EH (cell line): ENCODE measurements at regions not wholly inside any gene's neighbourhood (a gene's known extent, or its start where the extent isn't known, plus 50 kb on each side); places are given as distances from the start of the nearest gene placed in this dataset.
A peak's percentile ranks its signal among the peaks of the same experiment; 100 is the strongest.
"Not testable (repeated sequence)": the region's sequence is repeated elsewhere in the genome, so short reads cannot be mapped to it uniquely, and the experiment has no call there.

Source experiments
- DNase-seq: peaks from one replicate; pipeline ENCODE4 v3.0.0-alpha.2; 2015; ENCODE audit warnings: low read depth

DNA sequence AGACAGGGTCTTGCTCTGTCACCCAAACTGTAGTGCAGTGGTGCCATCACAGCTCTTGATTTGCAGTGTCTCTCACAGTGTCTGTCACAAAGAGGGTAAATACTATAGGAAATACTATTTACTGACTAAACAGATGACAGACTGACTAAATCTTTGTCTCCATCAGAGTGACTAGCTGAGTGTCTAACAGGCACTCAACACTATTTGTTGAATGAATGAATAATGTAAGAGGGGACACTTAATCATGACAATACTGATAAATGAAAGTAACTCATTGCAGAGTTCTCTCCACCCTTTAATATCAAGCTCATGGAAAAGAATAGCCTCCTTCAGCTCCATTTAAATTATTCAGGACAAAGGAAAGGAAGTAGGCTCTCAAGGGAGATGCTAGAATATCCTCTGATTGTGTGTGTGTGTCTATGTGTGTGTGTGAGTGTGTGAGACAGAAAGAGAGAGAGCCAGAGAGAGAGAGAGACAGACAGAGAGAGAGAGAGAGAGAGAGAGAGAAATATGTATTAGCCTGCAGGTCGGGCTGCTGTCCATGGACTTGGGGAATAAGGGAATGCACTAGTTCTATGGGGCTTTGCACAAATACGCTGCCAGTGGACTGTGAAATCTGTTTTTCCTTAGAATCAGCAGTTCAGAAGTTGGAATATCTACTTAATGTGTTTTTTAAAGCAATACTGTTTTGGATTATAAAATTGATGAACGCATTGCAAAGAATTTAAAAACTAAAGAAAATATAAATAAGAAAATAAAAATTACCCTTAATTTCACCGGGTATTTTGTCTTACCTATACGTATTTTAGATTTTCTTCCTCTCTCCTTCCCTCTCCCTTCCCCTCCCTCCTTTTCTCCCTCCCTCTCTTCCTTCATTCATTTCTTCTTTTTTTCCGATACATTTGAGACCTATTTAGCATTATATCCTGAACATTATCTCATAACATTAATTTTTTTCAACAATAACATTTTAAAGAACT is 132.9 kb upstream of the LRIG1 start:
- no peak for DNase-seq

DNA sequence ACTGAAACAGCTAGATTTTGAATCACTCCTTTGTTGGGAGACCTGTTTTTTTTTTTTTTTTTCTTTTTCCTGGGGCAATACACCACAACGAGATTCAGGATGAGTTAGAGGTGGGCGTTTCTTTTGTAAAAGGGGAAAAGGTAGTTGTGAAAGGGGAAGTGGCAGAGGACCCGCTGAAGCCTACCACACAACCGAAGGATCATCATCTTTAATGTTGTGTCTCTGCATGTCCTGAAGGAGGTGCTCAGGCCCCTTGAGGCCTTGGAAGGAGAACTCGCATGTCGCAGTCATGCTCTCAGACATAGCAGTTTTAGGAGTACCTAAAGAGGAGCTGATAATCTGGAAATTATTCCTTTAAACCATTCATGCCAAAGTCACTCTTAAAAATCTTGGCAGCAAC is 137.9 kb upstream of the LRIG1 start:
- DNase-seq = no peak

DNA sequence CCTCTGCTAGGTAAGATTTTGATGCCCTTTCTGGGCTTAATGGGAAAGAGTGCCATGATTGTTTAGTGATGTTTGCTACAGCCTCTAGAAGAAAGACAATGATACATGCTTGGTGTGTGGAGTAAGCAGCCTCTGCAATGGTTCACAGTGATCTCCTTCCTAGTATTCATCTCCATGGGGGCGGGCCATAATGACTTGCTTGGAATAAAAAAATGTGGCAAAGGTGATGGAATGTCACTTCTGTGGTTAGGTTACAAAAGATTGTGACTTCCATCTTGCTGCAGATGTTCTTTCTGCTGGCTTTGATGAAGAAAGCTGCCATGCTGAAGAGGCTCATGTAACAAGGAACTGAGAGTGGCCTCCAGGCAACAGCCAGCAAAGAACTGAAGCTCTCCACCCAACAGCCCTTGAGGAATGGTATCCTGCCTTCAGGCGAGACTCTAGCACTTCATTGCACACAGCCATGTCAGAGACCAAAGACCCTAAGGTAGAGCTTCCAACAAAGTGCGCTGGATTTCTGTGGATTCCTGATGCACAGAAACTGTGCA is 139.1 kb upstream of the LRIG1 start:
- DNase-seq = peak; percentile 5

DNA sequence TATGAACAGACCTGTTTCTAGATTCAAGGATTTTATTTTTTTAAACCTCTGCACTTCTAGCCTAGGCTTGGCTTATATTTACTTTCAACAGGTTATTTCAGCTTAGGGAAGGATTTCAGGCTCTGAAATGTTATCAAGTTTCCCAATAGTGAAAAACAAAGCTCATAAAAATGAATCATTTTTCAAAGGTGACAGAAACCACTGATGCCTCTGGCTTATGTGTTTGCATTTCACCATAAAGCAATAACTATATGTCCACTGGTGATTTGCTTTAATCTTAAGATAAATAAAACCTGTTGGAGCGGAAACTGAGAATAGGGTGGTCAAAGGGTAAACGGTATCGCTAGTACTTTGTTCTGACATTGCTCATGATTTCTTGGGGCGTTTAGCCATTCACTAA is 141.2 kb upstream of the LRIG1 start:
- DNase-seq = no peak

DNA sequence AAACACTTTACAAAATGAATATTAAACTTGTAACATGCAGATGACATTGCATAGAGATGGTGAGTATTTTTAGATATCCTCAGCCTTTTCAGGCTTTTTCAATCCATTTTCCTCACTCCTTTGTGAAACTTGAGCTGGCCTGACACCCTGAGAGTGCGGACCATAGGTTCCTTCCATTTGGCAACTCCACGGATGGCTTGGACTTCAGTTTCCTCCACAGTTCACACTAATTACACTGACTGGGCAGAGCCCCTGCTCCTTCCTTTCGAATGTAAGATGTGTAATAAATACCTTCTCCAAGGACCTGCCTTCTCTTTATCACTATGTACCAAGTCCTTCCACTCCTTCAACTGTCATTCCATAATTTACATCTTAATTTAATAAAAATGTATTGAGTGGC is 141.7 kb upstream of the LRIG1 start:
- DNase-seq = no peak

DNA sequence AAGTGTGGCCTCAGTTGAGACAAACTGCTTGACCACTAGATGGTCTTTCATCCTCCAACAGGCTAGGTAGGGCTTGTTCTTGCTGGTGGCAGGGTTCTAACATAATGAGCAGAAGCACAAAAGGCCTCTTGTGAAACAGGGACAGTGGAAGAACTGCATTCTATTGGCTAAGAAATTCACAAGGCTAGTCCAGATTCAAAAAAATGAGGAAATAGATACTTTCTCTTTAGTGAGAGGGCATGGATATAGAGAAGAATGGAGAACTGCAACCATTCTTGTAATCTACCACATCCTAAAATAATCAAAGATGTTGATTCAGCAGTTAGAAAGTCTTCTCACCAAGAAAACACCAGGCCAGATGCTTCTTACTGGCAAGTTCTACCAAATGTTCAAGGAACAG is 143.7 kb upstream of the LRIG1 start:
- no peak for DNase-seq

DNA sequence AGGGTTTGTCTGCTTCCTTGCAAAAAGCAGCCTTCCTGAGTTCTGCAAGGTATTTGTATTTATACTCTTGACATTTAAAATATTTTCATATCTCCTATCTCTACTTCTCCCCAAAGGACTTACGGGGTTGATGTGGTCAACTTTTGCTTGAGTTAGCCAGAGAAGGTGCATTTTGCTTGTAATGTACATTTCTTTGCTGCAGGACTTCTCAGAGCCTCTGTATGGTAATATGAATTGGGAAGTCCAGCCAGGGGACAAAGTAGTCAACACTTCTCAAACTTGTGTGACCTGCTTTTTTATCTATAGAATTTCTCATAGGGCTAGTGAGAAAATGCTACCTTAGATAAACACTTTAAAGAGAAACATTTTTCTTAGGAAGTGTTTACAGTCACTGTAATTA is 148.2 kb upstream of the LRIG1 start:
- DNase-seq = no peak

DNA sequence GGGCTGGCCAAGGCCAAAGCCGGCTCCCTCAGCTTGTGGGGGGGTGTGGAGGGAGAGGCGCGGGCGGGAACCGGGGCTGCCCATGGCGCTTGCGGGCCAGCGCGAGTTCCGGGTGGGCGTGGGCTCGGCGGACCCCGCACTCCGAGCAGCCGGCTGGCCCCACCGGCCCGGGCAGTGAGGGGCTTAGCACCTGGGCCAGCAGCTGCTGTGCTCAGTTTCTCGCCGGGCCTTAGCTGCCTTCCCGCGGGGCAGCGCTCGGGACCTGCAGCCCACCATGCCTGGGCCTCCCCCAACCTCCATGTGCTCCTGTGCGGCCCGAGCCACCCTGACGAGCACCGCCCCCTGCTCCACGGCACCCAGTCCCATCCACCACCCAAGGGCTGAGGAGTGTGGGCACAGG is 150.7 kb upstream of the LRIG1 start:
- not testable (repeated sequence) for DNase-seq

DNA sequence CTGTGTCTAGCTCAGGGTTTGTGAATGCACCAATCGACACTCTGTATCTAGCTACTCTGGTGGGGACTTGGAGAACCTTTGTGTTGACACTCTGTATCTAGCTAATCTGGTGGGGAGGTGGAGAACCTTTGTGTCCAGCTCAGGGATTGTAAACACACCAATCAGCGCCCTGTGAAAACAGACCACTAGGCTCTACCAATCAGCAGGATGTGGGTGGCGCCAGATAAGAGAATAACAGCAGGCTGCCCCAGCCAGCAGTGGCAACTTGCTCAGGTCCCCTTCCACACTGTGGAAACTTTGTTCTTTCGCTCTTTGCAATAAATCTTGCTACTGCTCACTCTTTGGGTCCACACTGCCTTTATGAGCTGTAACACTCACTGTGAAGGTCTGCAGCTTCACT is 151.3 kb upstream of the LRIG1 start:
- not testable (repeated sequence) for DNase-seq

DNA sequence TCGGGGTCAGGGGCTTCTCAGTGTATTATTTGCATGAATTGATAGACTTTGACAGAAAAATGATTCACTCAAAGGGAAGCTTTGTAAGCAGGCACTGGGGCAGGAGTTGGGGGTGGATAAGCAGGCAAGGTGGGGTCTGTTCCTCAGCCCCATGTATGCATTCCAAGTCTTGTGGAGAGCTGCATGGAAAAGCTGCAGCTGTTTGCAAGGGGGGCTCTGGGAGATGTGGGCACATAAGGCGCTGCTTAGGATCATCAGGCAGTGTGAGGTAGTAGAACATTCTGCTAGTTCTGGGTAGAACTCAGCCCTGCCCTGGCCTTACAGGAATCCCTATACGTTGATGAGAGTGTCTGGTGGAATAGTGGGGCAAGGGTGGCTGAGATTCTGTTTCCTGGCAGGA is 154.2 kb upstream of the LRIG1 start:
- DNase-seq = no peak

DNA sequence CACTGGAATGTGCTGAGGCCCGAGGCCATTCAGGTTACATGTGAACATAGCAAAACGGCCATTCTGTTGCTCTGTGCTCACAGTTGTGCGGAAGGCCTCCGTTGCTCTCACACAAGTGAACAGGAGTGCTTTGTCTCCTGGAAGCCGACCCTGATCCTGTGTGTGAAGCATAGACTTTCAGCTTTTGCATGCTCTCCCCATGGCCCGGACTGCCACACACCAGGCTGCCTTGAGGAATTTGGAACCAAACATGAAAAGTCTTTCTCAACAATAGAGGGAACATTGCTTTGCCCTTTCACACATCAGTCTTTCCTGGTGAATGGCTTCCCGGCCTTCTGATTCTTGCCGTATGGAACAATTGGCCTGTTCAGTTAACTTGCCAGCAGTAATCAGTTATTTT is 154.8 kb upstream of the LRIG1 start:
- no peak for DNase-seq

DNA sequence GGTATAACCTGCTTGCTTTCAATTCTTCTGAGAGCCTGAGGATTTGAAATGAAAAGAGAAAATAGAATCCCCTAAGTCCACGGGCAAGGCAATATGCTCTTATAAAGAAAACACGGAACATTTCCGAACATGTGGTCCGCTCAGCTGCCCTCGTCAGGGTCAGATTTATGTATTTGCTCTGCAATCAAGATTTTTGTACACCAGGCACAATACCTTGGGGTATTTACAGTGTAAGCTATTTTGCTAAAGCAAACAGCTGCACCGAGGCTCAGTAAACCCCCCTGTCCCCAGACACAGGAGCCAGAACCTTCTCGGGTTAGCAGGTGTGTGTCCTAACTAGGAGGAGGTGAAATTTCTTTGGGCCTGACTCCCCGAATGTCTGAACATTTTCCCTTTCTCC is 155.8 kb upstream of the LRIG1 start:
- no peak for DNase-seq

DNA sequence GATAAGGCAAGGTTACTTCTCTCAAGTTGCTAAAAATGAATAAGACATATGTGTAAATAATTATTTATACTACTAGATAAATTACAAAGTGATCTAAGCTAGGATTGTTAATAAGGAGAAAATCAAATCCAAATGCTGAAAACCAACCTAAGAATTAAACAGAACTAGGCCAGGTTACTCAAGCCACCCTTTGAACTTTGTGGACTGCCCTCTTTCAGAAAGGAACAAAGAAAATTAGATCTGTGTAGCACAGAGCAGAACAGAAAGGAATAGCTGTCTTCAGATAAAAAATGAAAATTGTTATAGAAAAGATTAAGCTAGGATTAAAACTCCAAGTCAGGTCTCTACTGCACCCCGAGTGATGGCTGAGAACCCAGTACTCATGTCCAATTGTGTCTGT is 158.2 kb upstream of the LRIG1 start:
- DNase-seq = no peak

DNA sequence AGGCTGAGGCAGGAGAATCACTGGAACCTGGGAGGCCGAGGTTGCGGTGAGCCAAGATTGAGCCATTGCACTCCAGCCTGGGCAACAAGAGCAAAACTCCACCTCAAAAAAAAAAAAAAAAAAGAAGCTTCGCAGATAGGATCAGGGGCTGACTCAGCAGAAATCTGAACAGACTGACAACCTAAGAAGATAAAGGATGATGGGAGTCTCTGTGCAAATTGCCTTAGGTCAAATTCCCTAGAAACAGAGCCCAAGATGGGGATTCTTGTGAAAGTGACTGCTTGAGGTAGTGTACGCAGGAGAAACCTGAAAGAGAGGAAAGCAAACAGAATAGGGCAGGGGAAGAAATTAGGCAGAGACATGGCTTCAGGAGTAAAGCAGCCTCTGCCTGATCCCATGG is 160.8 kb upstream of the LRIG1 start:
- no peak for DNase-seq

DNA sequence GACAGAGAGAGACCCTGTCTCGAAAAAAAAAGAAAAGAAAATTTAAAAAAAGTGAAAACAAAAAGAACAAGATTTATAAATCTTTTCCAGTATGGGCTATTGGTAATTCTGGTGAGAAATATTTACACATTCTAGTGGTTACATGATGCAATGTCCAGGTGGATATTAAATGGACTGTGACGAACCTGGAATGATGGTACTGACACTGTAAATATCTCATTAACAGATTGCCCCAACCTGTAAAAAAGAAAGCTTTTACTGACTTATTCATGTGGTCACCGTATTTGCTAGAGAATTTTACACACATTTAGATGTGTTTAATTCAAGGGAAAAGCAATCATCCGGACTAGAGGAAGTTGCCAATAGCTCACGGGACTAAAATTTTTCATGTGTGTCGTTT is 162.1 kb upstream of the LRIG1 start:
- no peak for DNase-seq

DNA sequence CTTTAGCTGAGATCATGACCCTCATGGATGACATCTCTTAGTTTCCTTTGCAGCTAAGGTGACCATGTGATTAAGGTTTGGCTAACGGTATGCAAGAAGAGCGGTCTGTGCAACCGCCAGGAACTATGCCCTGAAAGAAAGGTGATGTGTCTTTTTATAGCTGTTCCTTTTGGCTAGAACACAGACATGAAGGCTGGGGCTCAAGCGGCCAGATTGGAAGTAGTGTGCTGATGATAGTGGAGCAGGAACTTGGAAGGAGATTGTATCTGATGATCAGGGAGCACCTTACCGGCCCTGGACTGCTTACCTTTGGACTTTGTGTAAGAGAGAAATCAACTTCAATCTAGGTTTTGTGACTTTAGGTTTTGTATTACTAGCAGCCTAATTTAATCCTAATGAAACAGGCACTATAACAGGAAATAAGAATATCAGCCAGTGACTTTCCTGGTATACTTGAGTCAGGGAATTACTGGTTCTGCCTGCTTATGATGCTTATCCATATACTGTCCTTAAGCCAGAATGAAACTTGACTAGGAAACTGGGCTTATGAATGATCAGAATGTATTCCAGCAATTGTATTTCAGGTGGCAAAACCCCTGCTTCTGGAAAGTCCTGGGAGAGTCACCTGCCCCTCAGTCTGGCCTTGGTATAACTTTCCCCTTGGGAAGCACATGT is 164.3 kb upstream of the LRIG1 start:
- no peak for DNase-seq

DNA sequence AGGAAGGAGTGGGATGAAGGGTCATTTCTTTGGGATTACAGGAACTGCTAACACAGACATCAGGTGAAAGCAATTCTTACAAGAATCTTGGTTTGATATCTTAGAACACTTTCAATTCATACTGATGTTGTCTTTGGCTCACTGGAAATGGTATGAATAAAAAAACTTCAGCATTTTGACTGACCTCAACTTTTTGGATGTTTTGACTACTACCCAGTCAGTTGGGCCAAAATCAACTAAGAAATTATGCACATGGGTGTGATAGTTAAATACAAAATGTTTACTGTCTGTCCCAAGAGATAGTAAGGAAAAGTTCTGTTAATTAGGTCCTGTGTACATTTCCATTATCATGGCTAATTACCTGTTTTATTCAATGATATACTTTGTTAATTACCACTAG is 165.5 kb upstream of the LRIG1 start:
- DNase-seq = no peak

DNA sequence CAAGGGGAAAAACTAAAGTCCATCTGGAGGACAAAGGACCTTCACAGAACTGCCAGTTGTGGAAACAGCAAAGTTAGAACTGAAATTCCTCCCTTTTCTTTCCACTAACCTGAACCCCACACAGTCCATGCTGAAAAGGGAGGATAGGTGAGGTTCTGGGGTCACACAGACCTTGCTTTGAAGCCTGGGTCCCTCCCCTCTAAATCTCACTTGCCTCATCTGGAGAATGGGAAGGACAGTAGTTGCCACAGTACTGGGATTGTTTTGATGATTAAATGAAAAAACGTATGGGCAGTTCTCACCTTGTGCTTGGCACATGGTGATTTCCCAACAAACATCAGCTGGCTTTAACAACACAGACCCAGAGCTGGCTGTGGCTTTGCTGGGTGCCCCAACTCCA is 166.4 kb upstream of the LRIG1 start:
- no peak for DNase-seq

DNA sequence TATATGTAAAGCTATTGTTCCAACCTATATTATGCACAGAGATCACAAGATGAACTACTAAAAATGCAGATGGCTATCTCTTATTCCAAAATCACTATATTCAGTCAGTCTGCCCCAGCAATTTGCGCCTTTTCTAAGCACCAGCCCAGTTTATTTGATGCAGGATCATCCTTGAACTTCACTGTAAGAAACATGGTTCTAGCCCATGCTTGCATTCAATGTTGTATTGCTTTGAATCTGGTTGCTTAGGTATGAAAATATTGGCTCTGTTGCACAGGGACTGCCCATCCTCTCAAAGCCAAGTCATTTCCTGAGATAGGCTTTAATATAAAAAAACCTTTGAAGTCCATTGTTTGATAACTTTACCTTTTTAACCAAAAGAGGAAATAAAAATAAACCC is 170.5 kb upstream of the LRIG1 start:
- DNase-seq = no peak

DNA sequence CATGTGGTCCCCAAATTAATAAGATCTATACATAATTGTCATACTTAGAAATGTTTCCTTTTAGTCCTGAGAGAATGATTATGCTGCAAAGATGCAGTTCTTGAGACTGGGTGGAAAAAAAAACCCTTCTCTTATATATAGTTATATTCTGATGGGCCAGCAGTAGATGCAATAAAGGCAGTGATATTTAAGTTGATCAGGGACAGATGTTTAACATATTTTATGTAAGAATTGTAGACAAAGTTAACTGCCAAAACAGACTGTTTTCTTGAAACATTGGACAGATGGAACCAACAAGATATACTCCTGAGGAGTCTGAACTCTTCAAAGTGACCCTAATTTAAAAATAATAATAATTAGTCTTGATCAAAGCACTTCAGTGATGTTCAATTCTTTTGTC is 172.0 kb upstream of the LRIG1 start:
- no peak for DNase-seq

DNA sequence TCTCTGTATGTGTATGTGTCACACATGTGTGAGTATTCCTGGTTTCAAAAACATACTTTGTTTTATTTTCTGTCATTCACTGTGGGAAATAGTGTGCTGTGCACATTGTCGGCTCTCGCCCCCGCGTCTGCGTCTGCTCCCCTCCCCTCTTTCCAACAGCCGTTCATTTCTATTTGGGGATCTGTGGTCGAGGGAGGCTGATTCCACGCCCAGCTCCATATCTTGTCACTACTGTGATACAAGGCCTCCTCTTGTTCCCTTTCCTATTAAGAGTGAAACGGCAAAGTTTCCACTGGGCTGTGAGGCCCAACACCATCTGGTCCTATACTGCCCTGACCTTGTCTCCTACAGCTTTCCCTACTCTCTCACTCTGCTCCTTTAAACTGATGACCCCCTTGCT is 172.5 kb upstream of the LRIG1 start:
- no peak for DNase-seq

DNA sequence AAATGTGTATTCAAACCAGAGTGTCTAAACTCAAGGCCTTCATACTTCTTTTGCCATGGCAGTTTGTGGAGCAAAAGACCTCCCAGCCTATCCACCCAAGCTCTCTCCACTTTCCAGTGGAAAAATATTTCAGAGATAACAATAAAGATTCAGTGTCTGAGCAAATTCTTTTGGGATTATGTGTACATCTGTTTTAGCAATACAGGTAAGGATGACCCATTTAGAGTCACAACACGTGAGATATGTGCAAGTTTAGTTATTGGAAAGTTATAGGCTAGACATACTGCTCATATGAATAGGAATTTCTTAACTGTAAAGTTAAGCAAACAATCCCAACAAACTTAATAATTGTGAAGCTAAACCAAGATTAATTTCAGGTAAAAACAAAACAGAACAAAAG is 174.5 kb upstream of the LRIG1 start:
- DNase-seq = peak; percentile 60

DNA sequence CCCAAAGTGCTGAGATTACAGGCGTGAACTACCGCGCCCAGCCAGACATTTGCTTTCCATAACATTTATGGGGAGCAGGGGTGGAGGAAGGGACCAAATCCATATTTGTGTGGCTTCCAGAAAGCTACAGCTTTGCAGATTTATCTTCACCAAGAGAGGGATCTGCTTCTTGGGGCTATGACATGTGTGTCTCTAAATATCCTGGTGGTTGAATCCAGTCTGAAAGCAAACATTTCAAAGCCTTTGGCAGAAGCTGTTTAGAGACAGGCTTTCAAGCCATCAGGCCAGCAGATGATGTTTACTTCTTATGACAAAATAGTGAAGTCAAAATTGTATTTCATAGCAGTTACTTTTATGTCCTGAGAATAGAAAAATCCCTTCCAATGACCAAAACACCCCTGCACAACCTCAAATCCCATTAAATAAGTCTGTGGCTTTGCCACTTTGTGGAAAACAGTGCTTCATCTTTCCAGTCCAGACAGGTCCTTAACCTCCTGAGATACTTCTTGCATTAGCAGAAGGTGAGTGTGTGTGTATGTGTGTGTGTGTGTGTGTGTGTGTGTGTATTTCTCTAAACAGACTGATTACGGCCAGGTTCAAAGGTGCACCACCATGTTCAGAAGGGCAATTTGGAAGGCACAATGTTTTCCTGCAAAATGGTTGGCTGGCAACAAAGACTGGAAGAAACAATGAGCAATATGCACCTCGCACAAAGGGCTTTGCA is 191.4 kb upstream of the LRIG1 start:
- no peak for DNase-seq
